Activated T-cell treated with anti-CD3 and anti-CD28 coated beads for 4 hours (primary cell): ENCODE measurements at regions not wholly inside any gene's neighbourhood (a gene's known extent, or its start where the extent isn't known, plus 50 kb on each side); places are given as distances from the start of the nearest gene placed in this dataset.

Experiments
- DNase-seq: peaks from one replicate; pipeline ENCODE4 v3.0.0-alpha.2; 2020

DNA sequence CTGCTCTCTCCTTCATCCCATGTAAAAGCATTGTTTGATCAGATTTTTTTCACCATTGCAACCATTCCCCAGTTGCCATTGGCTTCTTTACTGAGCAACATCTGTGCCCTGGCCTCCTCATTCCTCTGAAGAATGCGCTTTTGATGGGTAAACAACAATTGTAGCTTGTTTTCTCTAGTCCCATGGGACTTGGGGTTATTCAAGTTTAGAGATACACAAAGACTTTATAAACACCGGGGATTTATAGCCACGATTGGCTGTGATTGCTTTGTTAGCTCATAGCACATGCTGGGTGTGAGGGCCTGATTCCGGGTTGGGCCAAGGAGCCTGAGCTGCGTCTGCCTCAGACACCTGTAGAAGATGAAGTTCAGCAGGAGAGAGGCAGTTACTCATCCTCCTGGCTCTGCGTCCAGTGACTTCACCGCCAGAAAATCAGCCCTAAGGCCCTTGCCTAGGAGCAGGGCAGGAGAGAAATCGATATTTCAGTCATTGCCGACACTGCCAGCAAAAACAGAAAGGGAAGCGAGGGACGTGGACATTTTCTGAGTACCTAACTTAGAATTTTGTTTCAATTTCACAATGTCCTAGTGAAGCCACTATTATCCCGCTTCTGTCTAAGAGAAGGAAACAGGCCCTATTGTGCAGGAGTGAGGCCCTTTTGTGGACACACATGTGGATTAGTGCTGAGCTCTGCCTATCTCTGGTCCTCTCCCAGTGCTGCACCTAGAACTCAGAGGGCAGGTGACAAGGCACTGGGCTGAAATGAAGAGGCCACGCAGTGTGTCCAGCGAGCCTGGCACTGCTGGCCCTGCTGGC, 159.8 kb upstream of the USP24 start:
- DNase-seq, result no peak

DNA sequence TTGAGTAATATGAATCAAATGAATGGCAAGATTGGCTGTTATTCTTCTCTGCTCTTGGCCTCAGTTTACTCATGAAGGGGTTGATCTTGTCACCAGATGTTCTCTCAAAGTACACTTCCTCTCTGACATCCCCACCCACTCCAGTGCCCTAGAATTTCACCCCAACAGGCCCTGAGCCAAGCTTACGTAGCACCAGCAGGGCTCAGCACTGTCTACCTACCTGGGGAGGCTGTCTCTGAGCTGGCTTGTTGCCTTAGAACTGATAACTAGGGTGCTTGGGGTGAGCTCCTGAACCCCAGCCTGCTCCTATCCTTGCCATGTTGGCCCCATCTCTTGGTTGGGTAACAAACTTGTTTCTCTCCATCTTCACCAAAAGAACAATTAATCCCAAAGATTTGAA, 159.1 kb upstream of the USP24 start:
- no peak for DNase-seq

DNA sequence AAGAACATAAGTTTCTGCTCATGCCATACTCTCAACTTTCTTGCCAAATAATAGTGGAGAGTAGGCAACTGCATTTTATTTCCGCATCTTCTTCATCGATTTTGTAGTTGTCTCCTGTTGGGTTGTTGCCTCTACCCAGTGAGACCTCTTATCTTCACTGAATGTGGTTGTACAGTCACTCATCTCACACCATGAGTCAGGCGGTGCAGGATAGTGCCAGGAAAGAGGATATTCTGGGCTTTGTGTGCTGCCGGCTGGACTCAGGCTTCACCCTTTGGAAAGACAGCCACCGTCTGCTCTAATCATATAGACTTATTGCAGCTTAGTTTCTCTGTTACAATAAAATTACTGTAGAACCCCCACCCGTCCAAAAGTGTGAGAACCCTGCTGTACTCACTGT, 154.3 kb upstream of the USP24 start:
- DNase-seq, result no peak

- no peak for DNase-seq
Observed at GRCh38 chr1:55368698-55369097, 153.5 kb upstream of the USP24 start.

GRCh38 chr1:55367273-55367672, 152.1 kb upstream of the USP24 start:
- DNase-seq, result no peak

DNA sequence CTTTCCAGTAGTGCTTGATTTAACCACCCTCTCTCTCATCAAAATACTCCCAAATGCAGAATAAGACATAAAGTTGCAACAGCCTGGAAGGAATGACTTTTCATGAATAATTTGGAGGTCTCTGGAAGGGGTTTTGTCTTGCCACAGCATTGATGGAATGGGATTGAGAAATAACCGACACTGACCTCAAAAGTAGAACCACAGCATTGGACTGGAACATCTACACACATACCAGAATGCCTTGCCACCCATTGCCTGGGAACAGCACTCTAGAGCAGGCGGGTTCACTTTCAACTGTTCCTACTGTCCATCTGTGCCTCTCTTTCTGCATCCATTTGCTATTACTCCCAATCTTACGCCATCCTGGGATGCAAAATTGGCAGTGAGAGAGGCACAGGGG, 149.1 kb upstream of the USP24 start:
- no peak for DNase-seq

DNA sequence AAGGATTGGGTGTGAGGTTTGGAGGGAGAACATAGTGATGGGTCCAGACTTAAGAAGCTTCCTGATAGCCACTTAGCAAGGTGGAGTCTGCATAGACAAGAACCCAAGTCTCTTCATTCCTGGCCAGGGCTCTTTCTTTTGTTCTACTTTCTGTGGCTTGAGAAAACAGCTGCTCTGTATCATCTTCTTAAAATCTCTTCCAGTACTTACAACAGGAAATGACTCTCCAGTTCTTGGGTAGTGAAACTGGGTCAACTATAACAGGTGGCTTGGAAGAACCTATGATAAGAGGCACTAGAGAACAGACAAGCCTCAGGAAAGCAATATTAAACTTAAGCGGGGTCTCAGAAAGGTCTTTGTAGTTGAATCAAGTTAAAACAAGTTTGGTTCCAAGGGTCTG, 148.1 kb upstream of the USP24 start:
- DNase-seq, result no peak

- no peak for DNase-seq
Observed at GRCh38 chr1:55362558-55362957, 147.4 kb upstream of the USP24 start.

GRCh38 chr1:55359611-55360010, 144.4 kb upstream of the USP24 start:
- no peak for DNase-seq

DNA sequence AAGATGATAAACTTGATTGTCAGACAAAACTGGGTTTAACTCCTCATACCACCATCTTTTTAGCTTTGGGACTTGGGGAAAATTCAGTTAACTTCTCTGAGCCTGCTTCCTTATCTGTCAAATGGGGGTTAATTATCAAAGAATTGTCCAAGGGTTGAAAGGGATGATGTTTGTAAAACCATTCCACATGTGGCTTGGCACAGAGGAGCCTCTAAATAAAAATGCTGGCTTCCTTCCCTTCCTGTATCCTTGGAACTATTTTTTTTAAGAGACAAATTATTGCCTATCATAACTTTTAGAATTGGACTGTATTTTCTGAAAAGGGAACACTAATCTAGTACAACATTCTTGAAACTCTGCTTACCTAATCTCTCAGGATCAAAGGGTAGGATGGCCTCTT, 143.4 kb upstream of the USP24 start:
- DNase-seq, result no peak

DNA sequence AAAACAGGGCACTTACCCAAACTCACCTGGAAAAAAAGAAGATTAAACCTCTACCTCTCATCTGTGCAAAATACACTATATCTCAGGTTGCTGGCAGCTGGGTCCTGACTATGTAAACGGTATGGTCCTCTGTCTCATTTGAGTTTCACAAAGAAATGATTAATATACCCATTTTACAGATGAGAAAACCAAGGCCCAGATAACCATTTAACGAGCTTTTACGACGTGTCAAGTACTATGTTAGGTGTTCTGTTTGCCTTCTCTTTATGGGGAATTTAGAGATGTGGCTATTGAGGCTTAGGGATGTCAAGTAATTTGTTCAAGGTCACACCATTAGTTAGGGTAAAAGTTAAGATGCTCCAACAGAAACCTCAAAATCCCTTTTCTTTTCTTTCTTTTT, 140.4 kb upstream of the USP24 start:
- no peak for DNase-seq

DNA sequence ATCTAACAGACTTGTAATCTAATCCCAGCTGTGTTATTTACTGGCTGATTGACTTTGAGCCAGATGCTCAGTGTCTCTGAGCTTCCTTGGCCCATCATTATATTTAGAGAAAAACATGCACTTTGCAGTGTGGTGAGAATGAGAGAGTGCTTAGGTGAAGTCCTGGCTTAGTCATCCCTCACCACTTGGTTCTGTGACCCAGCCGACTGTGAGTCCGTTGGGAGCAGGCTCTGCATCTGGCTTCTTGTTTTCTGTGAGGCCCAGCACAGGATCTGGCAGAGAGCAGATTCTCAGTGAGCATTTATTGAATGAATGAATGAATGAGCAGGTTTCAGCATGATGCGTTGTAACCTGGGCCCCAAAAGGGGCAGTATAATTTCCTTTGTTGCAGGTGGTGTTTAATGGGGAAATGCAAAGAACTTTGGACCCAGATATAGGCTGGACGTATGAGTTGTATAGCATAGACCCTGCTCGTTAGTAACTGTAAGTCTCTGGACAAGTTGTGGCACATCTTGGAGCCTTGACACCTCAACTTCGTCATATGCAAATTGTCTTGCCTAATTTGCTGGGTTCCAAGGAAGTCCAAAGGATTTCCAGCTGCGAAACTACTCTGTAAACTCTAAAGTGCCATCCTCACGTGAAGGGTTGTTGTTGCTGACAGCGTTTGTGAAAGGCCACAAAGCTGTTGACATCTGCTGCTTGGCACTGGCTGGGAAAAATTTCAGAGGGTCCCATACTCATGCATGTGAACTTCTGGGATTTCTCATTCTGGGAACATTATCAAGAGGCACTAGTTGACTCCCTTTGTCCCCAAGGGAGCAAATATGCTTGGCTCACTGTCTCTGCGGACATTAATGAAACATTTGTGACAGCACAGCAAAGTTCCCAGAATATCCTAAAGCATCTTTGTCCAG, 138.8 kb upstream of the USP24 start:
- no peak for DNase-seq

DNA sequence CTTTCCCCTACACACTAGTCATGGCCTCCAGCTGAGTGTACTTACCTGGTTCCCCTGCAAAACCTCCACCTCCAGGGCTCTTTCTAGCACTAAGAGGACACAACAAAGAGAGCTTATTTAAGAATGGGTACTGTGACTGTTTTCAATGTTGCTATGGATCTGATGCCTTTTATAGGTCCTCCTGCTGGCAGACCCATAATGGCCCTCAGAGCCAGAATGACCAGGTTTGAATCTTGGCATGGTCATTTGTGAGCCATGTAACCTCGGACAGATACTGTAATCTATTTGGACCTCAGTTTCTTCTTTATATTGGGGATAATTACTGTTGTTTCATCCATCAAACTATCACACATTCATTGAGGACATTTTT, 137.6 kb upstream of the USP24 start:
- no peak for DNase-seq

DNA sequence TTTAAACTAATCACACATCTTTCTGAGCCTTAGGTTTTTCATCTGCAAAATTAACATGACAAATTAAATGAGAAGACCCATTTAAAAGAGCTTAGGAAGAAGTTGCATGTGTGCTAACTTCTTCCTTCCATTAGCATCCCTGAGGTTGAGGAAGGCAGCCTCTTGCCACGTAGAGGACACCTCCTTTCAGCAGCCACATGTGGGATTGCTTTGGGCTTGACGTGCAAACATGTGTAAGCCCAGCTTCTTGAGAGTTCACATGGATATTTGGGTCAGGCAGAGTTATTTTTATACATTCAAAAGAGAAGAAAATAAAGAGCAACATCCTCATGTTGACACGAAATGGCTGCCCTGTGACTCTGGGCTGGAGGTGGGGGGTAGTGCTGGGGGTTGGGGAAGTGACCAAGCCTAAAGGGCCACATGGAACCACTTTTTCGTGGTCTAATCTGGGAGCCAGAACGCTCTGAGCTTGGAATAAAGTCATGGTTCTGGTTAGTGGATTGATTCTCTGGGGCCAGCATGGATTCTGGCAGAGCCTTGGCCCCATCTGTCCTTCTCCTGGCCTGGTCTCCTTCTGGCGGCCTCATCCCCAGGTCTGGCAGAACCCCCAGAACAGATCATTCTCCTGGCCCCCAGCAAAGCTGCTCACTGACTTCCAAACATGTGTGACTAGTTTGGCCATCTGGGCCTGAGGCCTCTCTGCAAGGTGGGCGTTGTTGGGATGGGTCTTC, 137.1 kb upstream of the USP24 start:
- DNase-seq, result no peak

- no peak for DNase-seq
Observed at GRCh38 chr1:55348356-55348755, 133.2 kb upstream of the USP24 start.

DNA sequence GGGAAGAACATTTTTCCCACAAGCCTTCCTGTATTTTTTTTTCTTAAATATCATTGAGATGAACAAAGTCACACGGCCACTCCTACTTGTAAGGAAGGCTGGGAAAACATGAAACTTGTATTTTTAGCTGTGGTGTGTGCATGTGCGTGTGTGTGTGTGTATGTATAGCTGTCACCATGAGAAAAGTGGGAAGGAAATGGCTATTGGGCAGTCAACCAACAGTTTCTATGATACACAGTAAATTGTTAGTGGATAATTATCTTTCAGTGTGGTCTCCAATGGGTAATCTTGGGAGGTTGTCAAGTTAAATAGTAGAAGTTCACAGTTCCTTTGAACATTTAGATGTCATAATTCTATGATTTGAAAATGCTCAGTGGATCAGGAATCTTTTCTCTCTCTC, 132.7 kb upstream of the USP24 start:
- no peak for DNase-seq

DNA sequence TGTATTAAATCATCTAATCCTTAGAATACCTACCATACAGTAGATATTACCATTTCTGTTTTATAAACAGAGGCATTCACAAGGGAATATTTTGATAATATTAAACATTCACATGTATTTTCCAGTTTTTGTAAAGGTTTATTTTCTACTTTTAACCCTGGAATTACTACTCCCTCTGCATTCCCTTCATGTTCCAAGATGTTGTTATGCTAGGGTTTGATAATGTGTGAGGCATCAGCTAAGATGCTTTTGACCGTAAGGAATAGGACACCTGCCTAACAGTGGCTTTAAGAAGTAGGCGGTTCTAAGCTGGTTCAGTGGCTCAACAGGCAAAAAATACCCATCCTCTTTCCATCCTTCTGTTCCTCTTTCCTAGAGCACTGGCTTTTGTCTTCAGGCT, 131.9 kb upstream of the USP24 start:
- no peak for DNase-seq

DNA sequence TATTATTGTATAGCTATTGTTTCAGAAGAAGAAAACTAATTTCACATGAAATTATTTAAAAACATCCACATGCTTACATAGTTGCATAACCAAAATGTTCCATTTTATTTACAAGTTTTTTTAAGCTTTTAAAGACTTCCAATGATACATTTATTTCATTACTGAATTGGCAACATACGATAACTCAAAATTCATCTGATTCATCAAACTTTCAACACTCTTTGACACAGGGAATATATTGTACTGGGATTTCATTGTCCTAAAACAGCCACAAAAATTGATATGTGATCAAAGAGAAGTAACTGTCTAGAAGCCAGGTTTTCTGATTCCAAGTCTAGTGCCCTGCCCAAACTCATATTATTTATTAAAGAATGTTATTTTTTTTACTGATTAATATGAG, 131.4 kb upstream of the USP24 start:
- DNase-seq, result no peak

GRCh38 chr1:55339681-55340080, 124.5 kb upstream of the USP24 start:
- DNase-seq, result no peak

- no peak for DNase-seq
Observed at GRCh38 chr1:55338448-55338820, 123.3 kb upstream of the USP24 start.

- DNase-seq, result no peak
Observed at GRCh38 chr1:55337801-55338447, 122.8 kb upstream of the USP24 start.

GRCh38 chr1:55334797-55335196, 119.6 kb upstream of the USP24 start:
- DNase-seq, result no peak

DNA sequence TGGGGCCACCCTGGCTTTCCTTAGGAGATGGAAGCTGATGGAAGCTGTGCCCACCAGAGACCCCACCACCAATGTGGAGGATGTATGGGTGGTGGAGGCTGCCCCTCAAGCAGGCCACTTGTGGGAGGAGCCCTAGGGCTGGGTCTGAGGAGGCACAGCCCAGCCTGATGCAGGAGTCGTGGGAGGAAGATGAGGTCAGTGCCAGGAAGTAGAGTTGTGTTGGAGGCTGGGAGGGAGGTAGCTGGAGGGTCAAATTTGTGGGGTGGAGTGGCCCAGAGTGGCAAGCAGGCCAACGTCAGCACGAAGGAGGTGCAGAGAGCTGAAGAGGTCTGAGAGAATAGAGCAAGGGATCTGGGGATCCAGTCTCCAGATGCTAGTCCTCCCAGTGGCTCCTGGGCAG, 119.0 kb upstream of the USP24 start:
- no peak for DNase-seq
